Endothelial cell of umbilical vein (primary cell): ENCODE measurements at regions not wholly inside any gene's neighbourhood (a gene's known extent, or its start where the extent isn't known, plus 50 kb on each side); places are given as distances from the start of the nearest gene placed in this dataset.

Experiments used
- BruUV-seq: library from RNA; stranded (reverse); fragments of 400-500 nt; replicated peaks from 2 replicates; lab custom pipeline; 2021; lab: Mats Ljungman, UMichigan
- CTCF ChIA-PET: fragments of 300-600, 350-600 bp; sonication (Branson Sonifier 250); formaldehyde crosslinking; loops from one replicate; lab custom pipeline; 2021; ENCODE audit warnings: antibody characterized with exemption, inconsistent platforms; lab: Charles Lee
- POLR2A ChIA-PET: fragments of 300-600, 350-600 bp; sonication (Branson Sonifier 250); formaldehyde crosslinking; loops from one replicate; lab custom pipeline; 2021; ENCODE audit warnings: antibody characterized with exemption, inconsistent platforms; lab: Charles Lee
- DNase-seq: peaks from one replicate; pipeline ENCODE4 v3.0.0-alpha.2; 2011; ENCODE audit warnings: low read depth, low spot score
- FAIRE-seq: peaks from 2 replicates; lab custom pipeline; 2011; peaks lifted over from hg19 to GRCh38; lab: Jason Lieb, UNC
- H2AFZ ChIP-seq: 2 replicates; pipeline ENCODE4 v1.6.0; 2012; ENCODE audit warnings: low read depth, low read length, control low read depth, inconsistent platforms
- H3K27ac ChIP-seq: 2 replicates; pipeline ENCODE4 v1.5.1; 2011; ENCODE audit warnings: low read depth, mild to moderate bottlenecking, control low read depth, low read length, moderate library complexity; ENCODE audit not compliant: insufficient read depth
- H3K27me3 ChIP-seq, 2 experiments: 2 replicates each; pipeline versions ENCODE4 v1.6.0 to v1.6.1; 2011; ENCODE audit warnings: low read length in 2 of 2, mixed read lengths in 1 of 2; ENCODE audit not compliant: control insufficient read depth in 2 of 2, insufficient read depth in 2 of 2
- H3K36me3 ChIP-seq, 2 experiments: 2 replicates in 1 of 2; 3 replicates in 1 of 2; pipeline ENCODE4 v1.5.1; 2011; ENCODE audit warnings: low read length in 2 of 2, mild to moderate bottlenecking in 1 of 2, moderate library complexity in 1 of 2; ENCODE audit not compliant: control insufficient read depth in 2 of 2, insufficient read depth in 2 of 2; ENCODE audit errors: extremely low read depth in 1 of 2
- H3K4me1 ChIP-seq: 3 replicates; pipeline ENCODE4 v1.5.1; 2011; ENCODE audit warnings: mild to moderate bottlenecking, low read length; ENCODE audit not compliant: control insufficient read depth, insufficient read depth; ENCODE audit errors: extremely low read depth
- H3K4me2 ChIP-seq: 2 replicates; pipeline ENCODE4 v1.6.1; 2011; ENCODE audit warnings: low read length, control low read depth, mixed read lengths; ENCODE audit not compliant: insufficient read depth
- H3K4me3 ChIP-seq, 3 experiments: fragments of 200-600 bp in 1 of 3; sonication (generic), shearing (Covaris generic) in 1 of 3; replicated peaks in 1 of 3; 2 replicates each; pipeline ENCODE4 v1.5.1; 2011 to 2016; ENCODE audit warnings: control low read depth in 3 of 3, low read length in 3 of 3, mild to moderate bottlenecking in 2 of 3, inconsistent platforms in 1 of 3, low read depth in 1 of 3, moderate library complexity in 1 of 3; ENCODE audit not compliant: insufficient read depth in 1 of 3
- H3K79me2 ChIP-seq: 2 replicates; pipeline ENCODE4 v1.6.0; 2012; ENCODE audit warnings: low read length, inconsistent platforms; ENCODE audit not compliant: control insufficient read depth, insufficient read depth
- H3K9ac ChIP-seq: replicated peaks from 2 replicates; pipeline ENCODE3; 2011; ENCODE audit warnings: low read length, control low read depth; ENCODE audit not compliant: insufficient read depth; ENCODE audit errors: extremely low read depth
- H3K9me1 ChIP-seq: replicated peaks from 3 replicates; pipeline ENCODE4 v1.6.0; 2011; ENCODE audit warnings: mild to moderate bottlenecking, low read length; ENCODE audit not compliant: control insufficient read depth, insufficient read depth; ENCODE audit errors: extremely low read depth
- H3K9me3 ChIP-seq: replicated peaks from 2 replicates; pipeline ENCODE4 v1.5.1; 2012; ENCODE audit warnings: low read length, inconsistent platforms; ENCODE audit not compliant: control insufficient read depth, insufficient read depth
- H4K20me1 ChIP-seq: replicated peaks from 2 replicates; pipeline ENCODE3; 2011; ENCODE audit warnings: mild to moderate bottlenecking, low read length; ENCODE audit not compliant: control insufficient read depth, insufficient read depth; ENCODE audit errors: extremely low read depth
- CTCF ChIP-seq, 2 donors: IDR thresholded peaks; 1 replicate in 1 of 2; 2 replicates in 1 of 2; pipeline ENCODE4 v1.5.1; 2011; ENCODE audit warnings: low read length in 2 of 2, mild to moderate bottlenecking in 2 of 2, moderate library complexity in 2 of 2, control low read depth in 1 of 2, inconsistent platforms in 1 of 2, low read depth in 1 of 2; ENCODE audit not compliant: insufficient read depth in 1 of 2; ENCODE audit errors: extremely low read depth in 1 of 2
- EZH2 ChIP-seq: IDR thresholded peaks from 2 replicates; pipeline ENCODE4 v1.6.1; 2012; ENCODE audit warnings: borderline replicate concordance, low read depth, mild to moderate bottlenecking, moderate library complexity, low read length, inconsistent platforms; ENCODE audit not compliant: severe bottlenecking
- GATA2 ChIP-seq: IDR thresholded peaks from 2 replicates; pipeline ENCODE4 v1.7.0; 2011; ENCODE audit warnings: low read depth, mild to moderate bottlenecking, moderate library complexity, mixed read lengths, low read length; ENCODE audit not compliant: insufficient read length, insufficient read depth
- JUN ChIP-seq: IDR thresholded peaks from 2 replicates; pipeline ENCODE4 v1.6.1; 2011; ENCODE audit warnings: borderline replicate concordance, low read depth; ENCODE audit not compliant: insufficient read length, insufficient read depth
- MYC ChIP-seq: IDR thresholded peaks from one replicate; pipeline ENCODE4 v1.6.1; 2011; ENCODE audit warnings: mild to moderate bottlenecking, low read depth, low read length
- POLR2AphosphoS5 ChIP-seq: IDR thresholded peaks from 2 replicates; pipeline ENCODE4 v1.6.1; 2012; ENCODE audit warnings: low read depth, mild to moderate bottlenecking, control low read depth, low read length, moderate library complexity; ENCODE audit not compliant: insufficient read depth
- dilution Hi-C: fragments of 300-500 bp; cut with MboI; formaldehyde crosslinking; loops from one replicate; pipeline ENCODE4 v1.15.0; 2019; ENCODE audit warnings: low sequenced_read_pairs; ENCODE audit not compliant: extremely low pct_ligation_motif_present
- intact Hi-C: fragments of 100-400 bp; cut with micrococcal nuclease; formaldehyde crosslinking; loops from one replicate; pipeline ENCODE4 v1.10.0; 2022

GRCh38 chr2:120538691-120539423, 192.9 kb downstream of the INHBB start:
- dilution Hi-C loops (no loop called here), intact Hi-C loops (no loop called here)
- CTCF ChIA-PET: interaction anchor here (1.0 kb wide), 2 partner anchors 13 to 31 kb away, joined by 3 to 4 read pairs; no protein-coding TSS in a partner anchor
- no peak for FAIRE-seq
- Histone ChIP-seq H2AFZ (no peak overlapping the region), H3K4me3 (no peak overlapping the region), H3K27ac (no peak overlapping the region), H3K9me3 (no peaks in the 10 kb centered on the region), H3K27me3 (peaks cover 6 to 13% of the 10 kb centered on the region in 2 experiments), H3K36me3 (no peaks in the 10 kb centered on the region), H3K9me1 (no peaks in the 10 kb centered on the region), H3K4me2 (no peak overlapping the region), H4K20me1 (no peaks in the 10 kb centered on the region), H3K9ac (no peak overlapping the region), H3K4me1 (no peaks in the 10 kb centered on the region), H3K79me2 (no peaks in the 10 kb centered on the region)
- no peak for DNase-seq
- no TSS peak for BruUV-seq
- POLR2A ChIA-PET: no interaction called here
- TF ChIP-seq MYC (no peak), CTCF (IDR thresholded peaks at IDR 0.05; ENCODE audit: extremely low read depth in 1 of 2, insufficient read depth in 1 of 2, low read depth in 1 of 2, low read length in 2 of 2) (no peak), JUN (no peak), POLR2AphosphoS5 (no peak), GATA2 (no peak), EZH2 (no peak)
